ENCODE measurements at regions not wholly inside any gene's neighbourhood (a gene's known extent, or its start where the extent isn't known, plus 50 kb on each side); places are given as distances from the start of the nearest gene placed in this dataset.

DNA sequence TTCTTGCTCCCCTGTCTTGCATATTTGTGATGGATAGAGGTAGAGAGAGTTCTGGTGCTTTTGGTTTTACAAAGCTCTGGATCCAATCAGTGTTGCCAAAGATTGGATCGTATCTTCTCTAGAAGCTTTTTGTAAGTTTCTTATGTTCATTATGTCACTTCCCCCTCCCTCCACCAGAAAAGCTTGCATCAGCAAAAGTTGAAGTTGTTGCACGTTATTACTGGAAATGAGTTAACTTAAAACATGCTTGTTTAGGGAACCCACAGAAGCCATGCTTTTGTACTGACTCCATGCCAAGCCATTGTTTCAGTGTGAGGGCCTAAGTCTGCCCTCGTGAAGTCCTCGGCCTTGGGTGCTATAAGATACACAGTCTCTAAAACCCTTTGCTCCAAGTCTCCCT, 186.5 kb downstream of the ERCC6L2 start:
- TF ChIP-seq, protein P1, sequence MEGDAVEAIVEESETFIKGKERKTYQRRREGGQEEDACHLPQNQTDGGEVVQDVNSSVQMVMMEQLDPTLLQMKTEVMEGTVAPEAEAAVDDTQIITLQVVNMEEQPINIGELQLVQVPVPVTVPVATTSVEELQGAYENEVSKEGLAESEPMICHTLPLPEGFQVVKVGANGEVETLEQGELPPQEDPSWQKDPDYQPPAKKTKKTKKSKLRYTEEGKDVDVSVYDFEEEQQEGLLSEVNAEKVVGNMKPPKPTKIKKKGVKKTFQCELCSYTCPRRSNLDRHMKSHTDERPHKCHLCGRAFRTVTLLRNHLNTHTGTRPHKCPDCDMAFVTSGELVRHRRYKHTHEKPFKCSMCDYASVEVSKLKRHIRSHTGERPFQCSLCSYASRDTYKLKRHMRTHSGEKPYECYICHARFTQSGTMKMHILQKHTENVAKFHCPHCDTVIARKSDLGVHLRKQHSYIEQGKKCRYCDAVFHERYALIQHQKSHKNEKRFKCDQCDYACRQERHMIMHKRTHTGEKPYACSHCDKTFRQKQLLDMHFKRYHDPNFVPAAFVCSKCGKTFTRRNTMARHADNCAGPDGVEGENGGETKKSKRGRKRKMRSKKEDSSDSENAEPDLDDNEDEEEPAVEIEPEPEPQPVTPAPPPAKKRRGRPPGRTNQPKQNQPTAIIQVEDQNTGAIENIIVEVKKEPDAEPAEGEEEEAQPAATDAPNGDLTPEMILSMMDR (IDR thresholded peaks at IDR 0.05; ENCODE audit: low read length) = no peak
- no peak for TF ChIP-seq EZH2 (IDR thresholded peaks at IDR 0.05; ENCODE audit: borderline replicate concordance, low read length)
